HepG2 (cell line): ENCODE measurements at regions not wholly inside any gene's neighbourhood (a gene's known extent, or its start where the extent isn't known, plus 50 kb on each side); places are given as distances from the start of the nearest gene placed in this dataset.

Experiments
- ATAC-seq: fragments of 200-7000 bp; cut with Tn5 transposase; 3 replicates; pipeline ENCODE4 v1.9.1; 2020; ENCODE audit warnings: mild to moderate bottlenecking, moderate library complexity
- BruUV-seq: library from RNA; stranded (reverse); fragments of 400-500 nt; replicated peaks from 2 replicates; lab custom pipeline; 2021; lab: Mats Ljungman, UMichigan
- CTCF ChIA-PET: fragments of 300-600 bp; formaldehyde crosslinking; extraction: SDS; loops from one replicate; lab custom pipeline; 2021; ENCODE audit warnings: low total read pairs, inconsistent platforms, low intra/inter-chr PET ratio; lab: Yijun Ruan, JAX
- POLR2A ChIA-PET: fragments of 350-600 bp; sonication (Branson Sonifier 250); formaldehyde crosslinking; loops from one replicate; lab custom pipeline; 2020; ENCODE audit warnings: antibody characterized with exemption, inconsistent platforms; lab: Yijun Ruan, JAX
- DNase-seq: peaks from one replicate; pipeline ENCODE4 v3.0.0-alpha.2; 2015; ENCODE audit warnings: low spot score
- FAIRE-seq: peaks from 3 replicates; lab custom pipeline; 2011; peaks lifted over from hg19 to GRCh38; lab: Jason Lieb, UNC
- H2AFZ ChIP-seq: one replicate; pipeline ENCODE4 v1.6.1; 2011; ENCODE audit warnings: low read length, inconsistent platforms
- H3K27ac ChIP-seq: fragments of 300-600 bp; 3 replicates; pipeline ENCODE4 v1.8.0; 2011; ENCODE audit warnings: mixed run types, mild to moderate bottlenecking, mixed read lengths, low read length, inconsistent platforms; ENCODE audit not compliant: insufficient read depth; ENCODE audit errors: extremely low read length
- H3K27me3 ChIP-seq, 2 experiments: fragments of 200-600 bp in 1 of 2; 2 replicates in 1 of 2; 3 replicates in 1 of 2; pipeline versions ENCODE4 v1.6.0 to v1.8.0; 2011; ENCODE audit warnings: low read length in 2 of 2, mild to moderate bottlenecking in 2 of 2, moderate library complexity in 2 of 2, inconsistent platforms in 1 of 2; ENCODE audit not compliant: insufficient read depth in 2 of 2, control insufficient read depth in 1 of 2
- H3K36me3 ChIP-seq, 2 experiments: fragments of 200-600 bp in 1 of 2; replicated peaks in 1 of 2; 2 replicates in 1 of 2; 3 replicates in 1 of 2; pipeline versions ENCODE4 v1.5.1 to v1.8.0; 2011; ENCODE audit warnings: low read length in 2 of 2, inconsistent platforms in 1 of 2; ENCODE audit not compliant: insufficient read depth in 2 of 2, control insufficient read depth in 1 of 2
- H3K4me1 ChIP-seq: 2 replicates; pipeline ENCODE4 v1.5.1; 2012; ENCODE audit warnings: low read length, inconsistent platforms; ENCODE audit not compliant: insufficient read depth
- H3K4me2 ChIP-seq: 2 replicates; pipeline ENCODE4 v1.6.0; 2011; ENCODE audit warnings: low read depth, low read length, inconsistent platforms
- H3K4me3 ChIP-seq, 3 experiments: fragments of 200-600 bp in 1 of 3; sonication (generic), shearing (Covaris generic) in 1 of 3; replicated peaks in 1 of 3; 2 replicates each; pipeline ENCODE4 v1.5.1; 2011 to 2016; ENCODE audit warnings: low read length in 3 of 3, inconsistent platforms in 2 of 3, low read depth in 2 of 3, mild to moderate bottlenecking in 2 of 3, control low read depth in 1 of 3, mixed read lengths in 1 of 3; ENCODE audit not compliant: insufficient read depth in 1 of 3
- H3K79me2 ChIP-seq: one replicate; pipeline ENCODE4 v1.6.1; 2011; ENCODE audit warnings: low read length, inconsistent platforms; ENCODE audit not compliant: insufficient read depth
- H3K9ac ChIP-seq: 2 replicates; pipeline ENCODE4 v1.6.0; 2011; ENCODE audit warnings: mild to moderate bottlenecking, low read depth, low read length, inconsistent platforms; ENCODE audit not compliant: insufficient read depth
- H3K9me3 ChIP-seq: 2 replicates; pipeline ENCODE4 v1.5.1; 2012; ENCODE audit warnings: mild to moderate bottlenecking, low read length
- H4K20me1 ChIP-seq: 2 replicates; pipeline ENCODE4 v1.6.0; 2011; ENCODE audit warnings: inconsistent platforms, mild to moderate bottlenecking, low read length, moderate library complexity; ENCODE audit not compliant: insufficient read depth
- GABPA ChIP-seq, 2 experiments: IDR thresholded peaks; 2 replicates each; pipeline ENCODE4 v1.6.1; 2011 to 2016; ENCODE audit warnings: low read depth in 2 of 2, low read length in 1 of 2, missing biosample characterization in 1 of 2, missing genetic modification characterization in 1 of 2
- MAFG ChIP-seq: sonication (generic); formaldehyde crosslinking; IDR thresholded peaks from 2 replicates; pipeline ENCODE4 v1.5.1; 2020; ENCODE audit warnings: mild to moderate bottlenecking, missing genetic modification reagents
- TMF1 ChIP-seq: sonication (generic); formaldehyde crosslinking; IDR thresholded peaks from 2 replicates; pipeline ENCODE4 v1.8.1; 2022; ENCODE audit warnings: low read depth, missing genetic modification reagents
- ZC3H13 ChIP-seq: sonication (generic); formaldehyde crosslinking; IDR thresholded peaks from 2 replicates; pipeline ENCODE4 v1.8.1; 2023; ENCODE audit warnings: mild to moderate bottlenecking, missing genetic modification reagents, moderate library complexity
- ZNF768 ChIP-seq: sonication (generic); formaldehyde crosslinking; IDR thresholded peaks from 2 replicates; pipeline ENCODE4 v1.4.0; 2020; ENCODE audit warnings: missing genetic modification reagents
- WGBS: methylation state at CpG from one replicate; pipeline ENCODE4 v1.1.6; 2017; ENCODE audit warnings: low lambda C conversion rate; 5-methylcytosine and 5-hydroxymethylcytosine counted together
- in situ Hi-C: cut with HindIII; loops from 2 replicates; pipeline ENCODE4 v1.10.0; 2017; ENCODE audit warnings: low pct_unique_long_range_greater_than_20kb; ENCODE audit not compliant: extremely low pct_ligation_motif_present
- intact Hi-C: fragments of 100-400 bp; cut with micrococcal nuclease; formaldehyde crosslinking; loops from one replicate; pipeline ENCODE4 v1.10.0; 2022; ENCODE audit not compliant: unreplicated experiment
- TF ChIP-seq, protein P1 (sequence below): sonication (generic); formaldehyde crosslinking; IDR thresholded peaks from 2 replicates; pipeline ENCODE4 v1.4.0; 2020; ENCODE audit warnings: missing genetic modification reagents

GRCh38 chr5:42022383-42022972 lies 97.4 kb downstream of the FBXO4 start:
- H3K4me1 ChIP-seq: no peaks in the 10 kb centered on the region
- DNase-seq (no peak), FAIRE-seq (no peak), ATAC-seq (no peak)
- no peaks in the 10 kb centered on the region for H3K27me3 ChIP-seq
- no peak overlapping the region for H3K4me2 ChIP-seq
- in situ Hi-C loops (no loop called here), intact Hi-C loops (no loop called here)
- 14% methylated on average over 2 of the region's 2 CpGs for WGBS
- ChIA-PET POLR2A (no interaction called here), CTCF (no interaction called here)
- no peaks in the 10 kb centered on the region for H3K79me2 ChIP-seq
- no TSS peak for BruUV-seq
- H3K9me3 ChIP-seq: no peaks in the 10 kb centered on the region
- no peak overlapping the region for H3K4me3 ChIP-seq
- no peak overlapping the region for H3K27ac ChIP-seq
- H3K36me3 ChIP-seq: no peaks in the 10 kb centered on the region
- no peak for TF ChIP-seq TMF1 (CRISPR knock-in tag)
- no peak for TF ChIP-seq GABPA (IDR thresholded peaks at IDR 0.05; ENCODE audit: low read depth, low read length)
- TF ChIP-seq GABPA (CRISPR knock-in tag; IDR thresholded peaks at IDR 0.05; ENCODE audit: low read depth): no peak
- TF ChIP-seq, protein P1, sequence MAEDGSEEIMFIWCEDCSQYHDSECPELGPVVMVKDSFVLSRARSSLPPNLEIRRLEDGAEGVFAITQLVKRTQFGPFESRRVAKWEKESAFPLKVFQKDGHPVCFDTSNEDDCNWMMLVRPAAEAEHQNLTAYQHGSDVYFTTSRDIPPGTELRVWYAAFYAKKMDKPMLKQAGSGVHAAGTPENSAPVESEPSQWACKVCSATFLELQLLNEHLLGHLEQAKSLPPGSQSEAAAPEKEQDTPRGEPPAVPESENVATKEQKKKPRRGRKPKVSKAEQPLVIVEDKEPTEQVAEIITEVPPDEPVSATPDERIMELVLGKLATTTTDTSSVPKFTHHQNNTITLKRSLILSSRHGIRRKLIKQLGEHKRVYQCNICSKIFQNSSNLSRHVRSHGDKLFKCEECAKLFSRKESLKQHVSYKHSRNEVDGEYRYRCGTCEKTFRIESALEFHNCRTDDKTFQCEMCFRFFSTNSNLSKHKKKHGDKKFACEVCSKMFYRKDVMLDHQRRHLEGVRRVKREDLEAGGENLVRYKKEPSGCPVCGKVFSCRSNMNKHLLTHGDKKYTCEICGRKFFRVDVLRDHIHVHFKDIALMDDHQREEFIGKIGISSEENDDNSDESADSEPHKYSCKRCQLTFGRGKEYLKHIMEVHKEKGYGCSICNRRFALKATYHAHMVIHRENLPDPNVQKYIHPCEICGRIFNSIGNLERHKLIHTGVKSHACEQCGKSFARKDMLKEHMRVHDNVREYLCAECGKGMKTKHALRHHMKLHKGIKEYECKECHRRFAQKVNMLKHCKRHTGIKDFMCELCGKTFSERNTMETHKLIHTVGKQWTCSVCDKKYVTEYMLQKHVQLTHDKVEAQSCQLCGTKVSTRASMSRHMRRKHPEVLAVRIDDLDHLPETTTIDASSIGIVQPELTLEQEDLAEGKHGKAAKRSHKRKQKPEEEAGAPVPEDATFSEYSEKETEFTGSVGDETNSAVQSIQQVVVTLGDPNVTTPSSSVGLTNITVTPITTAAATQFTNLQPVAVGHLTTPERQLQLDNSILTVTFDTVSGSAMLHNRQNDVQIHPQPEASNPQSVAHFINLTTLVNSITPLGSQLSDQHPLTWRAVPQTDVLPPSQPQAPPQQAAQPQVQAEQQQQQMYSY: no peak
- TF ChIP-seq ZNF768: no peak
- no peak for TF ChIP-seq MAFG
- no peak for TF ChIP-seq ZC3H13
- TF ChIP-seq, all 625 proteins: peak for 0
- Histone ChIP-seq H3K9ac (no peak overlapping the region), H4K20me1 (no peaks in the 10 kb centered on the region), H2AFZ (no peak overlapping the region)
